Upper lobe of right lung (tissue), 1 donor: ENCODE measurements at regions not wholly inside any gene's neighbourhood (a gene's known extent, or its start where the extent isn't known, plus 50 kb on each side); places are given as distances from the start of the nearest gene placed in this dataset.

ENCODE experiments used
- ATAC-seq: fragments of 200-7000 bp; cut with Tn5 transposase; one replicate; pipeline ENCODE4 v1.9.1; 2020; ENCODE audit warnings: mild to moderate bottlenecking, moderate library complexity
- DNase-seq: peaks from one replicate; pipeline ENCODE4 v3.0.0-alpha.2; 2020
- H3K27ac ChIP-seq: fragments of 200-600 bp; one replicate; pipeline ENCODE4 v1.8.0; 2022
- H3K27me3 ChIP-seq: fragments of 200-600 bp; one replicate; pipeline ENCODE4 v1.8.0; 2022; ENCODE audit warnings: mild to moderate bottlenecking
- H3K36me3 ChIP-seq: fragments of 200-600 bp; one replicate; pipeline ENCODE4 v1.8.0; 2022
- H3K4me1 ChIP-seq: fragments of 200-600 bp; one replicate; pipeline ENCODE4 v1.8.0; 2022
- H3K4me3 ChIP-seq: fragments of 200-600 bp; one replicate; pipeline ENCODE4 v1.8.0; 2022; ENCODE audit warnings: mild to moderate bottlenecking
- H3K9me3 ChIP-seq: fragments of 200-600 bp; one replicate; pipeline ENCODE4 v1.8.0; 2022
- CTCF ChIP-seq: fragments of 200-600 bp; IDR thresholded peaks from one replicate; pipeline ENCODE4 v1.8.0; 2022; ENCODE audit warnings: antibody characterized with exemption
- intact Hi-C: fragments of 100-400 bp; cut with DNase I; formaldehyde crosslinking; loops from one replicate; pipeline ENCODE4 v1.11.0; 2022
- donor health status: DM: no; HTN: yes; CAD: no; lungs with severe emphysema.

DNA sequence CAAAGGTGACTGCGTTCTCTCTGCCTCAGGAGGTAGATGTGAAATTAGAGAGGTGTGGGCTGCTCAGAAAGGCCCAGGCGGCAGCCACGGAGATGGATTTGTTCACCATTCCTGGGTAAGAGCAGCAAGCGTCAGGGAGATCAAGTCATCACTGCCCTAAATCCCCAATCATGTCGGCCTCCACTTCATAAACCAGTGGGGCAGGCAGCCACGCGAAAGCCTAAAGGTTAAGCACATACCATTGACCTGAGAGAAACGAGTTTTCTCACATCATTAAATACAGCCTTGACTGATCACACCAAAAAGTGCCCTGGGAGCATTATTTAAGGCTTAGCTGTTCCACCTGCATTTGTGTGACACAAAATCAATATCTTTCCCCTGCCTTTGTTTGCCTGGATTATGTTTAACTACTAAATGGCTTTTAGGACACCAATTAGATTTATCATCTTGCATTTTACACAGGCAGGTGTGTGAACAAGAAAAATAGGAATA lies 50.7 kb upstream of the FOXB1 start:
- ATAC-seq (no peak), DNase-seq (no peak)
- H3K4me3 ChIP-seq, result no peak overlapping the region
- peaks cover 4% of the 10 kb centered on the region for H3K9me3 ChIP-seq
- H3K27me3 ChIP-seq, result no peaks in the 10 kb centered on the region
- H3K36me3 ChIP-seq, result no peaks in the 10 kb centered on the region
- no peak for TF ChIP-seq CTCF
- no peak overlapping the region for H3K27ac ChIP-seq
- intact Hi-C loops, result no loop called here
- no peaks in the 10 kb centered on the region for H3K4me1 ChIP-seq

- no peak overlapping the region for H3K27ac ChIP-seq
- ATAC-seq, result no peak
- H3K4me3 ChIP-seq, result no peak overlapping the region
- no peak for DNase-seq
- H3K36me3 ChIP-seq, result no peaks in the 10 kb centered on the region
- TF ChIP-seq CTCF, result no peak
- intact Hi-C loops, result no loop called here
- no peaks in the 10 kb centered on the region for H3K4me1 ChIP-seq
- H3K27me3 ChIP-seq, result no peaks in the 10 kb centered on the region
- H3K9me3 ChIP-seq, result peaks cover 1% of the 10 kb centered on the region
Observed at GRCh38 chr15:59952960-59953359, 51.2 kb upstream of the FOXB1 start.

GRCh38 chr15:59950603-59951388 lies 53.3 kb upstream of the FOXB1 start:
- H3K4me1 ChIP-seq, result no peaks in the 10 kb centered on the region
- intact Hi-C loops, result no loop called here
- ATAC-seq (no peak), DNase-seq (no peak)
- H3K36me3 ChIP-seq, result no peaks in the 10 kb centered on the region
- H3K4me3 ChIP-seq, result no peak overlapping the region
- no peak overlapping the region for H3K27ac ChIP-seq
- no peak for TF ChIP-seq CTCF
- no peaks in the 10 kb centered on the region for H3K9me3 ChIP-seq
- no peaks in the 10 kb centered on the region for H3K27me3 ChIP-seq

DNA sequence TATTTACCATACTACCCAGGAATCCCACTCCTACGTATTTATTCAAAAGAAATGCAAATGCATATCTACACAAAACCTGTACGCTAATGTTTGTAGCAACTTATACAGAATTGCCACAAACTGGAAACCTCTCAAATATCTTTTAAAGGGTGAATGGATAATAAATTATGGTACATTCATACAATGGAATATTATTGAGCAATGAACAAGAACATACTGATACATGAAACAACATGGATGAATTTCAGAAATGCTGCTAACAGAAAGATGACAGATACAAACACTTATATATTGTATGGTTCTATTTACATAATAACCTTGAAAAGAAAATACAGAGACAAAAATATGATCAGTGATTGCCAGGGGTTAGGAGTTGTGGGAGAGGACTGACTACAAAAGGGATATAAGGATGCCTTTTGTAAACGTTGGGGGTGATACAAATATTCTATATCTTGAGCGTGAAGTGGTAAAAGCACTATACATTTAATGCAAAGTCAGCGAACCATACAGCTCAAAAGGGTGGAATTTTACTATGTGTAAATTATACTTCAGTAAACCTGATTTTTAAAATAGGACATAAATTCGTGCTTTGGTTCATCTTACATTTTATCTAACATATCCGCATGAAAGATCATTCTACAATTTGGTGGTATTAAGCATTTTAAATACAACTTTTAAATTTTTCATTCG lies 55.0 kb upstream of the FOXB1 start:
- no peak overlapping the region for H3K4me3 ChIP-seq
- no peaks in the 10 kb centered on the region for H3K4me1 ChIP-seq
- ATAC-seq (no peak), DNase-seq (no peak)
- intact Hi-C loops, result no loop called here
- H3K36me3 ChIP-seq, result no peaks in the 10 kb centered on the region
- no peak for TF ChIP-seq CTCF
- peaks cover 2% of the 10 kb centered on the region for H3K27me3 ChIP-seq
- no peak overlapping the region for H3K27ac ChIP-seq
- no peaks in the 10 kb centered on the region for H3K9me3 ChIP-seq

GRCh38 chr15:59946084-59946483 lies 58.0 kb upstream of the FOXB1 start:
- H3K4me1 ChIP-seq, result no peaks in the 10 kb centered on the region
- no peak for TF ChIP-seq CTCF
- no peaks in the 10 kb centered on the region for H3K36me3 ChIP-seq
- no peak for DNase-seq
- H3K9me3 ChIP-seq, result no peaks in the 10 kb centered on the region
- H3K27ac ChIP-seq, result no peak overlapping the region
- intact Hi-C loops, result no loop called here
- ATAC-seq, result no peak
- peaks cover 9% of the 10 kb centered on the region for H3K27me3 ChIP-seq
- no peak overlapping the region for H3K4me3 ChIP-seq
